ENCODE measurements at regions not wholly inside any gene's neighbourhood (a gene's known extent, or its start where the extent isn't known, plus 50 kb on each side); places are given as distances from the start of the nearest gene placed in this dataset.

GRCh38 chr12:92608151-92609091 is 94.4 kb upstream of the PLEKHG7 start:
- H3K27me3 ChIP-seq (replicated peaks; ENCODE audit: control insufficient read depth, insufficient read depth, low read length), result no peaks in the 10 kb centered on the region
- CTCF ChIA-PET, result interaction anchor here (0.6 to 1.5 kb wide), 6 partner anchors 33 to 1253 kb away, joined by 3 to 4 read pairs (median 3); no protein-coding TSS in a partner anchor
- BruUV-seq (replicated peaks), result no TSS peak
- DNase-seq, result peak; percentile 34 to 46
- Mint-ChIP-seq H3K4me3 (ENCODE audit: unreplicated experiment) (no peak overlapping the region), H3K9me3 (ENCODE audit: unreplicated experiment) (peaks cover 4% of the 10 kb centered on the region), H3K4me1 (ENCODE audit: low read depth, unreplicated experiment) (no peaks in the 10 kb centered on the region), H3K27ac (ENCODE audit: unreplicated experiment) (no peak overlapping the region), H3K36me3 (ENCODE audit: insufficient read depth, unreplicated experiment) (no peaks in the 10 kb centered on the region), H3K27me3 (ENCODE audit: insufficient read depth, unreplicated experiment) (no peaks in the 10 kb centered on the region)
- intact Hi-C loops (cut with micrococcal nuclease; ENCODE audit: unreplicated experiment), result loop anchor here (1.0 to 2.0 kb wide), 2 partner anchors 34 to 1226 kb away; no protein-coding TSS in a partner anchor
- peaks cover 2% of the 10 kb centered on the region for H3K4me1 ChIP-seq
- peak; percentile 39 to 70 for TF ChIP-seq CTCF (IDR thresholded peaks at IDR 0.05; ENCODE audit: insufficient read depth in 1 of 2, low read depth in 1 of 2, low read length in 1 of 2, severe bottlenecking in 1 of 2, unreplicated experiment in 1 of 2)
- H3K4me3 ChIP-seq (ENCODE audit: low read depth, low read length), result no peak overlapping the region
- peaks cover under 1% of the 10 kb centered on the region; the same call in 1 of the 2 replicates for H3K9me3 ChIP-seq
- H3K36me3 ChIP-seq (ENCODE audit: control insufficient read depth, insufficient read depth, low read length), result no peaks in the 10 kb centered on the region
- POLR2A ChIA-PET, result no interaction called here

GRCh38 chr12:92606956-92607355 is 95.8 kb upstream of the PLEKHG7 start:
- BruUV-seq (replicated peaks), result no TSS peak
- Histone ChIP-seq H3K4me1 (peaks cover 14% of the 10 kb centered on the region), H3K27me3 (replicated peaks; ENCODE audit: control insufficient read depth, insufficient read depth, low read length) (no peaks in the 10 kb centered on the region), H3K9me3 (peaks cover 12% of the 10 kb centered on the region), H3K4me3 (ENCODE audit: low read depth, low read length) (no peak overlapping the region), H3K36me3 (ENCODE audit: control insufficient read depth, insufficient read depth, low read length) (no peaks in the 10 kb centered on the region)
- intact Hi-C loops (cut with micrococcal nuclease; ENCODE audit: unreplicated experiment), result no loop called here
- Mint-ChIP-seq H3K27me3 (ENCODE audit: insufficient read depth, unreplicated experiment) (no peaks in the 10 kb centered on the region), H3K27ac (ENCODE audit: unreplicated experiment) (no peak overlapping the region), H3K9me3 (ENCODE audit: unreplicated experiment) (peaks cover 19% of the 10 kb centered on the region), H3K4me1 (ENCODE audit: low read depth, unreplicated experiment) (peaks cover 7% of the 10 kb centered on the region), H3K4me3 (ENCODE audit: unreplicated experiment) (no peak overlapping the region), H3K36me3 (ENCODE audit: insufficient read depth, unreplicated experiment) (no peaks in the 10 kb centered on the region)
- TF ChIP-seq CTCF (IDR thresholded peaks at IDR 0.05; ENCODE audit: insufficient read depth in 1 of 2, low read depth in 1 of 2, low read length in 1 of 2, severe bottlenecking in 1 of 2, unreplicated experiment in 1 of 2), result no peak
- POLR2A ChIA-PET, result no interaction called here
- CTCF ChIA-PET, result no interaction called here
- DNase-seq, result no peak

- H3K4me3 ChIP-seq (ENCODE audit: low read depth, low read length), result no peak overlapping the region
- H3K36me3 Mint-ChIP-seq (ENCODE audit: insufficient read depth, unreplicated experiment), result no peaks in the 10 kb centered on the region
- ChIA-PET POLR2A (no interaction called here), CTCF (no interaction called here)
- peaks cover 32% of the 10 kb centered on the region for H3K9me3 Mint-ChIP-seq (ENCODE audit: unreplicated experiment)
- no peak overlapping the region for H3K27ac Mint-ChIP-seq (ENCODE audit: unreplicated experiment)
- no peaks in the 10 kb centered on the region for H3K27me3 Mint-ChIP-seq (ENCODE audit: insufficient read depth, unreplicated experiment)
- no peak overlapping the region for H3K4me3 Mint-ChIP-seq (ENCODE audit: unreplicated experiment)
- no peak for DNase-seq
- H3K4me1 Mint-ChIP-seq (ENCODE audit: low read depth, unreplicated experiment), result peaks cover 7% of the 10 kb centered on the region
- no peaks in the 10 kb centered on the region for H3K27me3 ChIP-seq (replicated peaks; ENCODE audit: control insufficient read depth, insufficient read depth, low read length)
- BruUV-seq (replicated peaks), result no TSS peak
- H3K9me3 ChIP-seq, result peaks cover 15% of the 10 kb centered on the region
- intact Hi-C loops (cut with micrococcal nuclease; ENCODE audit: unreplicated experiment), result no loop called here
- peaks cover 14% of the 10 kb centered on the region for H3K4me1 ChIP-seq
- TF ChIP-seq CTCF (IDR thresholded peaks at IDR 0.05; ENCODE audit: insufficient read depth in 1 of 2, low read depth in 1 of 2, low read length in 1 of 2, severe bottlenecking in 1 of 2, unreplicated experiment in 1 of 2), result no peak
- H3K36me3 ChIP-seq (ENCODE audit: control insufficient read depth, insufficient read depth, low read length), result no peaks in the 10 kb centered on the region
Observed at GRCh38 chr12:92605621-92606170, 97.1 kb upstream of the PLEKHG7 start.

Data from Caco-2 (cell line).